ENCODE measurements at regions not wholly inside any gene's neighbourhood (a gene's known extent, or its start where the extent isn't known, plus 50 kb on each side); places are given as distances from the start of the nearest gene placed in this dataset.

- Mint-ChIP-seq H3K27me3 (ENCODE audit: insufficient read depth, low read depth, poor library complexity) (peaks cover 6% of the 10 kb centered on the region), H3K27ac (no peak overlapping the region), H3K9me3 (peaks cover 58% of the 10 kb centered on the region), H3K4me3 (no peak overlapping the region), H3K36me3 (ENCODE audit: low read depth) (peaks cover 45% of the 10 kb centered on the region), H3K4me1 (peaks cover 19% of the 10 kb centered on the region)
- Histone ChIP-seq H3K4me3 (no peak overlapping the region), H3K4me2 (no peak overlapping the region), H3K27me3 (ENCODE audit: insufficient read depth) (no peaks in the 10 kb centered on the region), H2AFZ (no peak overlapping the region; the same call in 1 of the 2 replicates), H3K36me3 (ENCODE audit: insufficient read depth) (no peaks in the 10 kb centered on the region; the same call in 1 of the 2 replicates), H3K4me1 (ENCODE audit: insufficient read depth) (peaks cover 14% of the 10 kb centered on the region), H3K9me2 (ENCODE audit: insufficient read depth) (no peaks in the 10 kb centered on the region; the same call in 1 of the 2 replicates), H3K27ac (ENCODE audit: low read depth) (no peak overlapping the region), H3F3A (replicated peaks; ENCODE audit: low read depth) (no peaks in the 10 kb centered on the region), H4K20me1 (replicated peaks; ENCODE audit: insufficient read depth) (no peaks in the 10 kb centered on the region), H3K79me2 (replicated peaks; ENCODE audit: insufficient read depth) (no peaks in the 10 kb centered on the region)
- DNase-seq (ENCODE audit: low spot score) (no peak), ATAC-seq (peak; percentile 26; the same call in 1 of the 3 replicates)
- TF ChIP-seq, protein P1, sequence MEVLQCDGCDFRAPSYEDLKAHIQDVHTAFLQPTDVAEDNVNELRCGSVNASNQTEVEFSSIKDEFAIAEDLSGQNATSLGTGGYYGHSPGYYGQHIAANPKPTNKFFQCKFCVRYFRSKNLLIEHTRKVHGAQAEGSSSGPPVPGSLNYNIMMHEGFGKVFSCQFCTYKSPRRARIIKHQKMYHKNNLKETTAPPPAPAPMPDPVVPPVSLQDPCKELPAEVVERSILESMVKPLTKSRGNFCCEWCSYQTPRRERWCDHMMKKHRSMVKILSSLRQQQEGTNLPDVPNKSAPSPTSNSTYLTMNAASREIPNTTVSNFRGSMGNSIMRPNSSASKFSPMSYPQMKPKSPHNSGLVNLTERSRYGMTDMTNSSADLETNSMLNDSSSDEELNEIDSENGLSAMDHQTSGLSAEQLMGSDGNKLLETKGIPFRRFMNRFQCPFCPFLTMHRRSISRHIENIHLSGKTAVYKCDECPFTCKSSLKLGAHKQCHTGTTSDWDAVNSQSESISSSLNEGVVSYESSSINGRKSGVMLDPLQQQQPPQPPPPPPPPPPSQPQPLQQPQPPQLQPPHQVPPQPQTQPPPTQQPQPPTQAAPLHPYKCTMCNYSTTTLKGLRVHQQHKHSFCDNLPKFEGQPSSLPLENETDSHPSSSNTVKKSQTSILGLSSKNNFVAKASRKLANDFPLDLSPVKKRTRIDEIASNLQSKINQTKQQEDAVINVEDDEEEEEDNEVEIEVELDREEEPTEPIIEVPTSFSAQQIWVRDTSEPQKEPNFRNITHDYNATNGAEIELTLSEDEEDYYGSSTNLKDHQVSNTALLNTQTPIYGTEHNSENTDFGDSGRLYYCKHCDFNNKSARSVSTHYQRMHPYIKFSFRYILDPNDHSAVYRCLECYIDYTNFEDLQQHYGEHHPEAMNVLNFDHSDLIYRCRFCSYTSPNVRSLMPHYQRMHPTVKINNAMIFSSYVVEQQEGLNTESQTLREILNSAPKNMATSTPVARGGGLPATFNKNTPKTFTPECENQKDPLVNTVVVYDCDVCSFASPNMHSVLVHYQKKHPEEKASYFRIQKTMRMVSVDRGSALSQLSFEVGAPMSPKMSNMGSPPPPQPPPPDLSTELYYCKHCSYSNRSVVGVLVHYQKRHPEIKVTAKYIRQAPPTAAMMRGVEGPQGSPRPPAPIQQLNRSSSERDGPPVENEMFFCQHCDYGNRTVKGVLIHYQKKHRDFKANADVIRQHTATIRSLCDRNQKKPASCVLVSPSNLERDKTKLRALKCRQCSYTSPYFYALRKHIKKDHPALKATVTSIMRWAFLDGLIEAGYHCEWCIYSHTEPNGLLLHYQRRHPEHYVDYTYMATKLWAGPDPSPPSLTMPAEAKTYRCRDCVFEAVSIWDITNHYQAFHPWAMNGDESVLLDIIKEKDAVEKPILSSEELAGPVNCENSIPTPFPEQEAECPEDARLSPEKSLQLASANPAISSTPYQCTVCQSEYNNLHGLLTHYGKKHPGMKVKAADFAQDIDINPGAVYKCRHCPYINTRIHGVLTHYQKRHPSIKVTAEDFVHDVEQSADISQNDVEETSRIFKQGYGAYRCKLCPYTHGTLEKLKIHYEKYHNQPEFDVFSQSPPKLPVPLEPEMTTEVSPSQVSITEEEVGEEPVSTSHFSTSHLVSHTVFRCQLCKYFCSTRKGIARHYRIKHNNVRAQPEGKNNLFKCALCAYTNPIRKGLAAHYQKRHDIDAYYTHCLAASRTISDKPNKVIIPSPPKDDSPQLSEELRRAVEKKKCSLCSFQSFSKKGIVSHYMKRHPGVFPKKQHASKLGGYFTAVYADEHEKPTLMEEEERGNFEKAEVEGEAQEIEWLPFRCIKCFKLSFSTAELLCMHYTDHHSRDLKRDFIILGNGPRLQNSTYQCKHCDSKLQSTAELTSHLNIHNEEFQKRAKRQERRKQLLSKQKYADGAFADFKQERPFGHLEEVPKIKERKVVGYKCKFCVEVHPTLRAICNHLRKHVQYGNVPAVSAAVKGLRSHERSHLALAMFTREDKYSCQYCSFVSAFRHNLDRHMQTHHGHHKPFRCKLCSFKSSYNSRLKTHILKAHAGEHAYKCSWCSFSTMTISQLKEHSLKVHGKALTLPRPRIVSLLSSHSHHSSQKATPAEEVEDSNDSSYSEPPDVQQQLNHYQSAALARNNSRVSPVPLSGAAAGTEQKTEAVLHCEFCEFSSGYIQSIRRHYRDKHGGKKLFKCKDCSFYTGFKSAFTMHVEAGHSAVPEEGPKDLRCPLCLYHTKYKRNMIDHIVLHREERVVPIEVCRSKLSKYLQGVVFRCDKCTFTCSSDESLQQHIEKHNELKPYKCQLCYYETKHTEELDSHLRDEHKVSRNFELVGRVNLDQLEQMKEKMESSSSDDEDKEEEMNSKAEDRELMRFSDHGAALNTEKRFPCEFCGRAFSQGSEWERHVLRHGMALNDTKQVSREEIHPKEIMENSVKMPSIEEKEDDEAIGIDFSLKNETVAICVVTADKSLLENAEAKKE (CRISPR knock-in tag; IDR thresholded peaks at IDR 0.05) = no peak
- TF ChIP-seq, protein P2, sequence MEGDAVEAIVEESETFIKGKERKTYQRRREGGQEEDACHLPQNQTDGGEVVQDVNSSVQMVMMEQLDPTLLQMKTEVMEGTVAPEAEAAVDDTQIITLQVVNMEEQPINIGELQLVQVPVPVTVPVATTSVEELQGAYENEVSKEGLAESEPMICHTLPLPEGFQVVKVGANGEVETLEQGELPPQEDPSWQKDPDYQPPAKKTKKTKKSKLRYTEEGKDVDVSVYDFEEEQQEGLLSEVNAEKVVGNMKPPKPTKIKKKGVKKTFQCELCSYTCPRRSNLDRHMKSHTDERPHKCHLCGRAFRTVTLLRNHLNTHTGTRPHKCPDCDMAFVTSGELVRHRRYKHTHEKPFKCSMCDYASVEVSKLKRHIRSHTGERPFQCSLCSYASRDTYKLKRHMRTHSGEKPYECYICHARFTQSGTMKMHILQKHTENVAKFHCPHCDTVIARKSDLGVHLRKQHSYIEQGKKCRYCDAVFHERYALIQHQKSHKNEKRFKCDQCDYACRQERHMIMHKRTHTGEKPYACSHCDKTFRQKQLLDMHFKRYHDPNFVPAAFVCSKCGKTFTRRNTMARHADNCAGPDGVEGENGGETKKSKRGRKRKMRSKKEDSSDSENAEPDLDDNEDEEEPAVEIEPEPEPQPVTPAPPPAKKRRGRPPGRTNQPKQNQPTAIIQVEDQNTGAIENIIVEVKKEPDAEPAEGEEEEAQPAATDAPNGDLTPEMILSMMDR (conservative IDR thresholded peaks at IDR 0.05; ENCODE audit: low read depth in 2 of 2) = peak; percentile 44 to 49
- no peak for TF ChIP-seq ETS1 (IDR thresholded peaks at IDR 0.05)
Measured at GRCh38 chr10:31709028-31709427, 219.6 kb downstream of the ARHGAP12 start.

Measured in GM23338 (cell line).